ENCODE measurements at regions not wholly inside any gene's neighbourhood (a gene's known extent, or its start where the extent isn't known, plus 50 kb on each side); places are given as distances from the start of the nearest gene placed in this dataset.
"Not testable (repeated sequence)": the region's sequence is repeated elsewhere in the genome, so short reads cannot be mapped to it uniquely, and the experiment has no call there.

DNA sequence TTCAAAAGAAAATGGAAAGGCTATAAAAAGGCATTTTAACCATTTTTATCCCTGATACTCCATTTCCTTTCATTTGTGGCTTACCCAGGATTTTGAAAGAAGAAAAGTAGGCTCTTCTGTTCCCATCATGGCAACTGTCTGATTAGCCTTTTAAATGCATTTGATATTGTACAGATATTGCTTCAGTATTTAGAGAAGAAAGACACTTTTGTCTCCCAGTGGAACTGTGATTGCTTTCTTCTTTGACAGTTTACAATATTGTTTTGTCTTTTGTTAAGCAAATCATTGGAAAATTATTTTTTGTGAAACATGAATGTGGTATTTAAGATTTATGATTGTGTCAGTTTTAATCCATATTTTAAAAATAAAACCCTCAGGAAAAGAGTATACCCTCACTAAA lies 297.4 kb upstream of the TACR3 start:
- H2AFZ ChIP-seq (ENCODE audit: low read length) = no peak overlapping the region
- no peak overlapping the region for H3K4me3 ChIP-seq (replicated peaks in 1 of 4; ENCODE audit: control extremely low read depth in 1 of 4, insufficient read depth in 1 of 4, low read depth in 3 of 4, low read length in 4 of 4)
- no peaks in the 10 kb centered on the region for H3K4me1 ChIP-seq (ENCODE audit: control insufficient read depth, extremely low read depth, insufficient read depth, low read length)
- no peak overlapping the region for H3K9ac ChIP-seq (ENCODE audit: insufficient read depth, low read length)
- H3K27ac ChIP-seq (ENCODE audit: insufficient read depth, low read length) = no peak overlapping the region
- H3K4me2 ChIP-seq (ENCODE audit: extremely low read depth, insufficient read depth, low read length) = no peak overlapping the region
- TF ChIP-seq, protein P1, sequence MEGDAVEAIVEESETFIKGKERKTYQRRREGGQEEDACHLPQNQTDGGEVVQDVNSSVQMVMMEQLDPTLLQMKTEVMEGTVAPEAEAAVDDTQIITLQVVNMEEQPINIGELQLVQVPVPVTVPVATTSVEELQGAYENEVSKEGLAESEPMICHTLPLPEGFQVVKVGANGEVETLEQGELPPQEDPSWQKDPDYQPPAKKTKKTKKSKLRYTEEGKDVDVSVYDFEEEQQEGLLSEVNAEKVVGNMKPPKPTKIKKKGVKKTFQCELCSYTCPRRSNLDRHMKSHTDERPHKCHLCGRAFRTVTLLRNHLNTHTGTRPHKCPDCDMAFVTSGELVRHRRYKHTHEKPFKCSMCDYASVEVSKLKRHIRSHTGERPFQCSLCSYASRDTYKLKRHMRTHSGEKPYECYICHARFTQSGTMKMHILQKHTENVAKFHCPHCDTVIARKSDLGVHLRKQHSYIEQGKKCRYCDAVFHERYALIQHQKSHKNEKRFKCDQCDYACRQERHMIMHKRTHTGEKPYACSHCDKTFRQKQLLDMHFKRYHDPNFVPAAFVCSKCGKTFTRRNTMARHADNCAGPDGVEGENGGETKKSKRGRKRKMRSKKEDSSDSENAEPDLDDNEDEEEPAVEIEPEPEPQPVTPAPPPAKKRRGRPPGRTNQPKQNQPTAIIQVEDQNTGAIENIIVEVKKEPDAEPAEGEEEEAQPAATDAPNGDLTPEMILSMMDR (conservative IDR thresholded peaks at IDR 0.05 in 1 of 2, IDR thresholded peaks at IDR 0.05 in 1 of 2; ENCODE audit: low read depth in 1 of 2, low read length in 2 of 2) = no peak
- H3K27me3 ChIP-seq (ENCODE audit: control insufficient read depth, insufficient read depth, low read length) = no peaks in the 10 kb centered on the region
- H3K9me3 ChIP-seq (ENCODE audit: control insufficient read depth, insufficient read depth, low read depth, low read length) = no peaks in the 10 kb centered on the region
- H3K36me3 ChIP-seq (ENCODE audit: control insufficient read depth, insufficient read depth, low read length) = no peaks in the 10 kb centered on the region
- no peaks in the 10 kb centered on the region for H3K79me2 ChIP-seq (ENCODE audit: control insufficient read depth, insufficient read depth, low read length)
- no peaks in the 10 kb centered on the region for H4K20me1 ChIP-seq (ENCODE audit: control insufficient read depth, extremely low read depth, insufficient read depth, low read length)
- DNase-seq (ENCODE audit: low read depth in 2 of 2) = no peak

DNA sequence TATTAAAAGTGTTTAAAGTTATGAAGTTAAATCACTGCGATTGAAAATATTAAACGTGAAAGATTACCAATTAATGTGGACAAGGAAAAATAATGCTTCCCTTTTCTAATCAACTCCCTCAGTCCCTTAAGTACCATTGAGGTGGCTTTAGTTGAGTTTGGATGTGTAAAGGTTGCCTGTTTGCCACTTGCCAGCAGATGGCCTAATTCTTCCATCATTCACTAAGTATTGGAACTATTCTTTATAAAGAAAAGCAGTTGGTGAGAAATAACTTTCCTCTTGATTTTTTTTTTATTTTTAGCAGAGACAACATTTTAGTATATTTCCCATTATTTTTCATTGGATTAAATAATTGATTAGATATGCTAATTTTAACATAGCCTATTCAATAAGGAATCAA lies 295.9 kb upstream of the TACR3 start:
- H3K27ac ChIP-seq (ENCODE audit: insufficient read depth, low read length) = no peak overlapping the region
- DNase-seq (ENCODE audit: low read depth in 2 of 2) = peak in 1 of 2 donors; percentile 3

GRCh38 chr4:104010722-104011121 lies 290.9 kb upstream of the TACR3 start:
- no peaks in the 10 kb centered on the region for H3K79me2 ChIP-seq (ENCODE audit: control insufficient read depth, insufficient read depth, low read length)
- H3K9me3 ChIP-seq (ENCODE audit: control insufficient read depth, insufficient read depth, low read depth, low read length) = no peaks in the 10 kb centered on the region
- H3K4me1 ChIP-seq (ENCODE audit: control insufficient read depth, extremely low read depth, insufficient read depth, low read length) = no peaks in the 10 kb centered on the region
- no peak overlapping the region for H3K27ac ChIP-seq (ENCODE audit: insufficient read depth, low read length)
- no peaks in the 10 kb centered on the region for H3K36me3 ChIP-seq (ENCODE audit: control insufficient read depth, insufficient read depth, low read length)
- no peak overlapping the region for H3K4me2 ChIP-seq (ENCODE audit: extremely low read depth, insufficient read depth, low read length)
- TF ChIP-seq, protein P1 (conservative IDR thresholded peaks at IDR 0.05 in 1 of 2, IDR thresholded peaks at IDR 0.05 in 1 of 2; ENCODE audit: low read depth in 1 of 2, low read length in 2 of 2) = no peak
- TF ChIP-seq EZH2 (IDR thresholded peaks at IDR 0.05; ENCODE audit: low read length, missing control alignments) = no peak
- no peaks in the 10 kb centered on the region for H3K27me3 ChIP-seq (ENCODE audit: control insufficient read depth, insufficient read depth, low read length)
- no peak overlapping the region for H3K4me3 ChIP-seq (replicated peaks in 1 of 4; ENCODE audit: control extremely low read depth in 1 of 4, insufficient read depth in 1 of 4, low read depth in 3 of 4, low read length in 4 of 4)
- DNase-seq (ENCODE audit: low read depth in 2 of 2) = no peak
- no peak overlapping the region for H3K9ac ChIP-seq (ENCODE audit: insufficient read depth, low read length)
- no peak overlapping the region for H2AFZ ChIP-seq (ENCODE audit: low read length)
- H4K20me1 ChIP-seq (ENCODE audit: control insufficient read depth, extremely low read depth, insufficient read depth, low read length) = no peaks in the 10 kb centered on the region

More for the DNA sequence above, 295.9 kb upstream of the TACR3 start:
- Histone ChIP-seq H2AFZ (ENCODE audit: low read length) (no peak overlapping the region), H3K79me2 (ENCODE audit: control insufficient read depth, insufficient read depth, low read length) (no peaks in the 10 kb centered on the region), H3K36me3 (ENCODE audit: control insufficient read depth, insufficient read depth, low read length) (no peaks in the 10 kb centered on the region), H3K9ac (ENCODE audit: insufficient read depth, low read length) (no peak overlapping the region), H3K27me3 (ENCODE audit: control insufficient read depth, insufficient read depth, low read length) (no peaks in the 10 kb centered on the region), H3K4me1 (ENCODE audit: control insufficient read depth, extremely low read depth, insufficient read depth, low read length) (no peaks in the 10 kb centered on the region), H3K4me2 (ENCODE audit: extremely low read depth, insufficient read depth, low read length) (no peak overlapping the region), H3K9me3 (ENCODE audit: control insufficient read depth, insufficient read depth, low read depth, low read length) (no peaks in the 10 kb centered on the region), H4K20me1 (ENCODE audit: control insufficient read depth, extremely low read depth, insufficient read depth, low read length) (no peaks in the 10 kb centered on the region), H3K4me3 (replicated peaks in 1 of 4; ENCODE audit: control extremely low read depth in 1 of 4, insufficient read depth in 1 of 4, low read depth in 3 of 4, low read length in 4 of 4) (no peak overlapping the region)
- TF ChIP-seq, protein P1 (conservative IDR thresholded peaks at IDR 0.05 in 1 of 2, IDR thresholded peaks at IDR 0.05 in 1 of 2; ENCODE audit: low read depth in 1 of 2, low read length in 2 of 2) = no peak
- no peak for TF ChIP-seq EZH2 (IDR thresholded peaks at IDR 0.05; ENCODE audit: low read length, missing control alignments)

GRCh38 chr4:104002318-104002717 lies 282.5 kb upstream of the TACR3 start:
- not testable (repeated sequence) for H3K4me1 ChIP-seq (ENCODE audit: control insufficient read depth, extremely low read depth, insufficient read depth, low read length); H3K9me3 ChIP-seq (ENCODE audit: control insufficient read depth, insufficient read depth, low read depth, low read length); H3K4me2 ChIP-seq (ENCODE audit: extremely low read depth, insufficient read depth, low read length); H4K20me1 ChIP-seq (ENCODE audit: control insufficient read depth, extremely low read depth, insufficient read depth, low read length); H3K27ac ChIP-seq (ENCODE audit: insufficient read depth, low read length); H3K4me3 ChIP-seq (replicated peaks in 1 of 4; ENCODE audit: control extremely low read depth in 1 of 4, insufficient read depth in 1 of 4, low read depth in 3 of 4, low read length in 4 of 4); H3K27me3 ChIP-seq (ENCODE audit: control insufficient read depth, insufficient read depth, low read length); H3K36me3 ChIP-seq (ENCODE audit: control insufficient read depth, insufficient read depth, low read length); H3K79me2 ChIP-seq (ENCODE audit: control insufficient read depth, insufficient read depth, low read length); H2AFZ ChIP-seq (ENCODE audit: low read length); DNase-seq (ENCODE audit: low read depth in 2 of 2); H3K9ac ChIP-seq (ENCODE audit: insufficient read depth, low read length)
